Endothelial cell of umbilical vein (primary cell): ENCODE measurements at regions not wholly inside any gene's neighbourhood (a gene's known extent, or its start where the extent isn't known, plus 50 kb on each side); places are given as distances from the start of the nearest gene placed in this dataset.

Experiments used
- CTCF ChIP-seq, 2 donors: IDR thresholded peaks; 1 replicate in 1 of 2; 2 replicates in 1 of 2; pipeline ENCODE4 v1.5.1; 2011; ENCODE audit warnings: low read length in 2 of 2, mild to moderate bottlenecking in 2 of 2, moderate library complexity in 2 of 2, control low read depth in 1 of 2, inconsistent platforms in 1 of 2, low read depth in 1 of 2; ENCODE audit not compliant: insufficient read depth in 1 of 2; ENCODE audit errors: extremely low read depth in 1 of 2
- EZH2 ChIP-seq: IDR thresholded peaks from 2 replicates; pipeline ENCODE4 v1.6.1; 2012; ENCODE audit warnings: borderline replicate concordance, low read depth, mild to moderate bottlenecking, moderate library complexity, low read length, inconsistent platforms; ENCODE audit not compliant: severe bottlenecking
- JUN ChIP-seq: IDR thresholded peaks from 2 replicates; pipeline ENCODE4 v1.6.1; 2011; ENCODE audit warnings: borderline replicate concordance, low read depth; ENCODE audit not compliant: insufficient read length, insufficient read depth
- MAX ChIP-seq: IDR thresholded peaks from 2 replicates; pipeline ENCODE4 v1.6.1; 2011; ENCODE audit not compliant: insufficient read depth, insufficient read length
- POLR2A ChIP-seq: IDR thresholded peaks from 2 replicates; pipeline ENCODE4 v1.6.1; 2012; ENCODE audit warnings: low read depth, mild to moderate bottlenecking, control low read depth, low read length
- POLR2AphosphoS5 ChIP-seq: IDR thresholded peaks from 2 replicates; pipeline ENCODE4 v1.6.1; 2012; ENCODE audit warnings: low read depth, mild to moderate bottlenecking, control low read depth, low read length, moderate library complexity; ENCODE audit not compliant: insufficient read depth

- no peak for TF ChIP-seq CTCF (IDR thresholded peaks at IDR 0.05; ENCODE audit: extremely low read depth in 1 of 2, insufficient read depth in 1 of 2, low read depth in 1 of 2, low read length in 2 of 2)
- TF ChIP-seq POLR2A = no peak
- TF ChIP-seq MAX = no peak
- no peak for TF ChIP-seq JUN
- TF ChIP-seq EZH2 = no peak
- no peak for TF ChIP-seq POLR2AphosphoS5
Observed at GRCh38 chr5:44236040-44236439, 153.2 kb downstream of the FGF10 start.
